SK-N-DZ (cell line): ENCODE measurements at regions not wholly inside any gene's neighbourhood (a gene's known extent, or its start where the extent isn't known, plus 50 kb on each side); places are given as distances from the start of the nearest gene placed in this dataset.

Source experiments
- DNase-seq: peaks from one replicate; pipeline ENCODE4 v3.0.0-alpha.2; 2015; ENCODE audit warnings: low spot score

GRCh38 chr2:181770150-181770549 is 89.8 kb upstream of the NEUROD1 start:
- no peak for DNase-seq

GRCh38 chr2:181771356-181771755 is 91.0 kb upstream of the NEUROD1 start:
- no peak for DNase-seq

- DNase-seq = no peak
Observed at GRCh38 chr2:181772334-181772733, 92.0 kb upstream of the NEUROD1 start.

GRCh38 chr2:181772777-181773176 is 92.5 kb upstream of the NEUROD1 start:
- no peak for DNase-seq

GRCh38 chr2:181774685-181775084 is 94.4 kb upstream of the NEUROD1 start:
- DNase-seq = no peak

GRCh38 chr2:181776336-181776735 is 96.0 kb upstream of the NEUROD1 start:
- no peak for DNase-seq

GRCh38 chr2:181777734-181778133 is 97.4 kb upstream of the NEUROD1 start:
- DNase-seq = no peak

GRCh38 chr2:181778621-181779201 is 98.4 kb upstream of the NEUROD1 start:
- no peak for DNase-seq

- DNase-seq = no peak
Observed at GRCh38 chr2:181779288-181780021, 99.1 kb upstream of the NEUROD1 start.

- DNase-seq = no peak
Observed at GRCh38 chr2:181780047-181780651, 99.8 kb upstream of the NEUROD1 start.

- no peak for DNase-seq
Observed at GRCh38 chr2:181780657-181781056, 100.3 kb upstream of the NEUROD1 start.

- DNase-seq = no peak
Observed at GRCh38 chr2:181781078-181781786, 100.9 kb upstream of the NEUROD1 start.

- DNase-seq = no peak
Observed at GRCh38 chr2:181782660-181783059, 102.3 kb upstream of the NEUROD1 start.

- DNase-seq = no peak
Observed at GRCh38 chr2:181784556-181784955, 104.2 kb upstream of the NEUROD1 start.

GRCh38 chr2:181785691-181786344 is 105.5 kb upstream of the NEUROD1 start:
- DNase-seq = no peak

GRCh38 chr2:181786371-181787228 is 104.9 kb upstream of the ITPRID2 start:
- no peak for DNase-seq

GRCh38 chr2:181787310-181788048 is 104.1 kb upstream of the ITPRID2 start:
- no peak for DNase-seq

- DNase-seq = no peak
Observed at GRCh38 chr2:181788897-181789555, 102.5 kb upstream of the ITPRID2 start.

GRCh38 chr2:181789827-181790448 is 101.6 kb upstream of the ITPRID2 start:
- DNase-seq = no peak
